ENCODE measurements at regions not wholly inside any gene's neighbourhood (a gene's known extent, or its start where the extent isn't known, plus 50 kb on each side); places are given as distances from the start of the nearest gene placed in this dataset.
A peak's percentile ranks its signal among the peaks of the same experiment; 100 is the strongest.
"Not testable (repeated sequence)": the region's sequence is repeated elsewhere in the genome, so short reads cannot be mapped to it uniquely, and the experiment has no call there.

DNA sequence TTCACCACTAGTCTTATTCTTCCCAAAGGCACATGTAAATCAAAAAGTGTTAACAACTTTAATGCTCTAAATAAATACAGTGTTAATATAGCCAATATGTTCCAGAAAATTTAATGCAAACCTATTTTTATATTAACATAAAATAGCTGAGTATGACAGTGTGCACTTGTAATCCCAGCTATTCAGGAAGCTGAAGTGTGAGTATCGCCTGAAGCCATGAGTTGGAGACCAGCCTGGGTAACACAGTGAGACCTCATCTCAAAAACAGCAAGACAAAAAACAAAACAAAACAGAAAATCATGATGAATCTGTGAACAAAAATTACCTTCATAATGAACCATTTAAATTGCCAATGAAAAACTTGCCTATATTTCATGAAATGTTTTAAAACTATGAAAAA lies 798.9 kb downstream of the SLC6A15 start:
- Histone ChIP-seq H3K27ac (no peak overlapping the region), H3K4me3 (no peak overlapping the region)

DNA sequence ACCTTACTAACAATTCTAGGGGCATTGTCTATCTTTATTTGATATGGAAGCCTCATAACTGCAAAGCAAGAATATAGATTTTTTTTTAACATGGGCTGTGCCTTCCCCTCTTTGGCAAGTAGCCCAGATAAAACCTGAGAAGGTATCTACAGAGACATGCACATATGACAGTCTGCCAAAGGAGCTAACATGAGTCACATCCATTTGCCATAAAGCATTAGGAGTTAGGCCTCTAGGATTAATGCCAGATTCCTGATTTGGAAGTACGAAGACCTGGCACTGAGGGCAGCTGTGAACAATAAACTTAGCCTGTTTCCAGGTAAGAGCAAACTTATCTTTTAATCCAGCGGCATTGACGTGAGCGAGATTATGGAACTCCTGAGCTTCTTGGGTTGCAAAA lies 808.7 kb downstream of the SLC6A15 start:
- H3K27ac ChIP-seq, H3K4me3 ChIP-seq: not testable (repeated sequence)

DNA sequence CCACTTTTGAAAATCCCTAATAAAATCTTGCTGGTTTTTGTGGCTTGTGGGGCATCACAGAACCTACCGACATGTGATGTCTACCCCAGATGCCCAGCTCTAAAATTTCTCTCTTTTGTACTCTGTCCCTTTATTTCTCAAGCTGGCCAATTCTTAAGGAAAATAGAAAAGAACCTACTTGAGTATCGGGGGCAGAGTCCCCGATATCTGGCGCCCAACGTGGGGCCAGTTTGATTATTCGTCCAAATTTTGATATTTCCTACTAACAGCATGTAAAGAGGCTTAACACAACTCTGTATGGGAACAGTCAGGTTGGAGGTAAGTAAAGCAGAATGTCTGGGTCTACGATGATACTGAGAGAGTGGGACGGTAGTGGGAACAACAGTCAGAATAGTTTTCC lies 810.6 kb downstream of the SLC6A15 start:
- not testable (repeated sequence) for H3K27ac ChIP-seq, H3K4me3 ChIP-seq

DNA sequence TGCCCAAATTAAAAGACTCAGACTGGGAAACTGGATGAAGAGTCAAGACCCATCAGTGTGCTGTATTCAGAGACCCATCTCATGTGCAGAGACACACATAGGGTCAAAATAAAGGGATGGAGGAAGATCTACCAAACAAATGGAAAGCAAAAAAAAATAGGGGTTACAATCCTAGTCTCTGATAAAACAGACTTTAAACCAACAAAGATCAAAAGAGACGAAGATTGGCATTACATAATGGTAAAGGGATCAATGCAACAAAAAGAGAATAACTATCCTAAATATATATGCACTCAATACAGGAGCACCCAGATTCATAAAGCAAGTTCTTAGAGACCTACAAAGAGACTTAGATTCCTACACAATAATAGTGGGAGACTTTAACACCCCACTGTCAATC lies 813.0 kb downstream of the SLC6A15 start:
- not testable (repeated sequence) for H3K27ac ChIP-seq, H3K4me3 ChIP-seq

DNA sequence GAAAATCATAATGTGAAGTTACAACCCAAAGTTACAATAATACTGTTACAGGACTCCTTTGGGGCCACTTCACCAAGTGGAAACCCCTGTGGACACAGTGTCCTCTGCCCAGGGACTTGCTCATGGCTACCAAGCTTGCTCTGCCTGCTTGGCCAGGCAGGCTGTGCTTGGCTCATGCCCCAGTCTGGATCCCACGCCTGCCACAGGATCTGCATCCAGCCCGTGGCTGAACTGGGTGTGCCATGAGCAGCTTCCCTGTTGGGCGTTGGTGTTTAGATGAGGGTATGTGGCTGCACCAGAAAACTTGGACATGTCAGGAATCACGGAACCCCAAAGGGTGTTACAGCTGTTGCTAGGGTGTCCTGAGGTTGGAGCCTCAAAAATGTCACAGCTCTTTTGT lies 820.9 kb downstream of the SLC6A15 start:
- H3K4me3 ChIP-seq = no peak overlapping the region
- H3K27ac ChIP-seq = no peak overlapping the region

DNA sequence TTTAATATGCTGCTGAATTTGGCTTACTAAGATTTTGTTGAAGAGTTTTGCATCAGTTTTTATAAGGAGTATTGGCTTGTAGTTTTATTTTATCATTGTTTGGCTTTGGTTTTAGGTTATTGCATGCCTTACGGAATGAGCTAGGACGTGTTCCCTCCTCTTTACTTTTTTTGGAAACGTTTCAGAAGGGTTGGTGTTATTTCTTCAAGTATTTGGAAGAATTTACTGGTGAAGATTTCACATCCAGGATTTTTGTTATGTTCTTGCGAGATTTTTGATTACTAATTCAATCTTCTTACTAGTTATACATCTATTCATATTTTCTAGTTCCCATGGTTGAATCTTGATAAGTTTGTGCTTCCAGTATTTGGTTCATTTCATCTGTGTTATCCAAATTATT lies 823.2 kb downstream of the SLC6A15 start:
- Histone ChIP-seq H3K4me3 (no peak overlapping the region), H3K27ac (no peak overlapping the region)

DNA sequence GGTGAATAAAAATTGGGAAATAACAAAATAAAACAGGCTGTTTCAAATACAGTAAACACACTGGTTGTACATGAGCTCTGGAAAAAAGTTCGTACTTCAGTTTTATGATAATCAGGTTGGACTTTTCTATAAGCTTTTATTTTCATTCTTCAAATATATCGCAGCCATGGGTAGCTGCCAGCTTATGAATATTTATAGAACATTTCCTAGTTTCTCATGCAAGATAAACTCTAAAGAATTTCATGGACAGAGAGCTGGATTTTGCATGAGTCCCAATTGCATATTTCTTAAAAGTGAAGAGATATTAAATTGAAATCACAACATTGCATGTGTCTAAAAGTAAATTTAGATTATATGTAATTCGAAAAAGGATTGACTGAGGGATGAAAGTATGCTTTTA lies 827.6 kb downstream of the SLC6A15 start:
- no peak overlapping the region for H3K4me3 ChIP-seq

DNA sequence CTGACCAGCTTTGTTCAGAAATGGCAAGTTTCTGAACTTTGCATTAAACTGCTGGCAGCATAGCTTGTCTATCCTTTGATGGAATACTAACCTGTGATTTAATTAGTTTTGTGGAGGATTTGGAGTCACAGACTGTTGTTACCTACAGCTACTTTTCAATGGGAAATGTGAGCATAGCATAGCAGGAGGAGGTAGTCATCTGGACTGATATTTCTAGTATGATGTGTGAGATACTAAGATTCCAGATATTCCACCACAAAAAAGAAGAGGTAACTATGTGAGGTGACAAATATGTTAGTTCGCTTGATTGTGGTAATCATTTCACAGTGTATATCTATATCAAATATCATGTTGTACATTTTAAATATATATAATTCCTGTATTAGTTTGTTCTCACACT lies 833.0 kb downstream of the SLC6A15 start:
- Histone ChIP-seq H3K27ac (no peak overlapping the region), H3K4me3 (no peak overlapping the region)

More for the DNA sequence above, 827.6 kb downstream of the SLC6A15 start:
- no peak overlapping the region for H3K27ac ChIP-seq

DNA sequence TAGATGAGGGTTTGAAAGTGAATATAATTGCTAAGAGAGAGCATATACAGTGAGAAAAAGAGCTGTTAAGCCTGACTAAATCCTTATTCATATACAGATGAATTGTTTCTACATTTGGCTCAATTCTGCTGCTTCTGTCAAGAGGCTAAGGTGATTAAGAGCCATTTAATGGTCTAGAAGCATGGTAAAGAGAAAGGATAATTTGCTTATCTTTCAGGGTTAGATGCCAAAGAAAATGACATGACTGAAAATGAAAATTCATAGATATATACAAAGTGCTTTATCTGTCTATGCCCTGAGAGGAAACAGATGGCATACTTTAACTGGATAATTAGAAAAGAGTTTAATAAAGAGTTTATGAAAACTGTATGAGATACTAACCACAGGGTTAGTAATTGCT lies 834.9 kb downstream of the SLC6A15 start:
- Histone ChIP-seq H3K4me3 (no peak overlapping the region), H3K27ac (no peak overlapping the region)

DNA sequence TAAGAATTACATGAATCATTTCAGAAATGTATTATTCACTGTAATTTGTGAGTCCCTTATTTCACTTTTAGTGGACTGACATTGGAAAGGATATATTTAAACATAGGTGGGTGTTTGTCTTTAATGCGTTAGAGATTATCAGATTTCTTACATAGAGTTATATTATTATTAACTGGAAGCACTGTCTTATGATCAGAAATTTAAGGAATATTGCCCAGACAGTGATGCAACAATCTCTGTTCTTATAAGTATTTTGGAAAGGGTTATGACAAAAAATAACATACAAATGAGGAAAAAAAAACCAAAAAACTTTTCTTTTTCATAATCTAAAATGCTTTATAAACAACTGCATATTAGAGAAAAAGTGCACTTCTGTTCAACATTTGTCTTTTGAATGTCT lies 836.6 kb downstream of the SLC6A15 start:
- Histone ChIP-seq H3K27ac (no peak overlapping the region), H3K4me3 (no peak overlapping the region)

DNA sequence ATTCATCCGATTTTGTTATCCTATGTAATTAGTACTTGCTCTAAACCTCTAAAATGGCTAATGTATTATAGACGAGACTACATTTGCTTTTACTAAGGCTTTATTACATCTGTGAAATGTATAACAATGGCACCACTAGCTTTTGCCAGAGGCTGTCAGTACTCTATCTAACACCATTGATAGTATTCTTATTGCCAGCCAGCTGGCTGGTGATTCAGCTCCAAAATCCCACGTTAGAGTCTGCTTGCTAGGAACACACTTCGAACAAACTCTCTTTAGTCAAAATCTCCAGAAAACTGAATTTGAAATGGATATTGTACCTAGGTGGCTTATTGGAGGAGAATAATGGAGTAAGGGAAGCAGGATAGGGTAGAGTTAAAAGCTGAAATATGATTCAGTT lies 839.2 kb downstream of the SLC6A15 start:
- no peak overlapping the region for H3K4me3 ChIP-seq
- H3K27ac ChIP-seq = no peak overlapping the region

DNA sequence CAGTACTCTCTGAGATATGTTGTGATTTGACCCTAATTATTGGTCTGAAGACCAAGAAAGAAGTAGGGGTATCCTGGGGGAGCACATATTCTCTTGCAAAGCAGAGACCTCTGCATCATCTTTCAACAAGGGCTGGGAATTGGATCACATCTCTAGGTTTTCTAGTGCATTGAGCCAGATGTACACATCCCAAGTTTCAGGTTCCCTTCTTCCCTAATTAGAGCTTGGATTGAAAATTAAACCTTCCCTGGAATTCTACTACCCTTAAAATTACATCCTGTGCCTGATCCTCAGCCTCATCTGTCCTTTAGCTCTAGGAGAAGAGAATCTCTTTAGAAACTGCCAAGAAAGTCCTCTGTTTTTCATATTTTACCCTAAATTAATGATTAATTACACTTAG lies 839.6 kb downstream of the SLC6A15 start:
- Histone ChIP-seq H3K4me3 (no peak overlapping the region), H3K27ac (no peak overlapping the region)

DNA sequence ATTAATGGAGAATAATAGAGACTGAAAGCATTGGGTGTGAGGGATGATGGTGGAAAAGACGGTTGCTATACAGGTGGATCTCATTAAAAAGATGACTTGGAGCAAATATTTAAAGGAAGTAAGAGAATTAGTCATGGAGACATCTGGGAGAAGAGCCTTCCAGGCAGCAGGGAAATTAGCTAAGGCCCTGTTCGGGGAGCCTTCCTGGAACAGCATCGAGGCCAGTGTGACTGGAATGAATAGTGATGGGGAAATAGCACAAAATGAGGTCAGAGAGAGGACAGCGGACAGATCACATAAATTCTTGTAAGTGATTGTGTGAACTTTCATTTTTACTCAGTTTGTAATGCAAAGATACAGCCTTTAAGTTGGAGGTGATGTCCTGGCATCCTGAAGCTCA lies 842.3 kb downstream of the SLC6A15 start:
- peak overlapping the region in 2 of 21 experiments; percentile 31 to 34 for H3K27ac ChIP-seq
- no peak overlapping the region for H3K4me3 ChIP-seq

DNA sequence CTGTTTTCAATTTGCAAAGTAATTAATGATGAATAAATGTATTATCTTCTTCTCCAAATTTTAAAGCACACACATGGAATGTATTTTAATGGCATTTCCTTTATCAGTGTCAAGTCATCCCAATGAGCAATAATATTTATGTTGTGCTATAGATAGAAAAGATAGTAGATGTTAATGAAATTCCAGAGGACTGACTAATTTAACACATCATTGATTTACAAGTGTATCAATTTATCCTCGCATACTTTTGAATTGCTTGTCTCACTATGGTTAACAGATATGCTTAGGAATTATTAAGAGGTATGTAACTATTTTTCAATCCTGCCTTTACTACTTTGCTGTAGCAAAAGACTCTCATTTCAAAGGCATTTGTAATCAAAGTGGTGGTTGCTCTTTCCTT lies 842.9 kb downstream of the SLC6A15 start:
- peak overlapping the region in 2 of 21 experiments; percentile 29 to 31 for H3K27ac ChIP-seq
- no peak overlapping the region for H3K4me3 ChIP-seq

DNA sequence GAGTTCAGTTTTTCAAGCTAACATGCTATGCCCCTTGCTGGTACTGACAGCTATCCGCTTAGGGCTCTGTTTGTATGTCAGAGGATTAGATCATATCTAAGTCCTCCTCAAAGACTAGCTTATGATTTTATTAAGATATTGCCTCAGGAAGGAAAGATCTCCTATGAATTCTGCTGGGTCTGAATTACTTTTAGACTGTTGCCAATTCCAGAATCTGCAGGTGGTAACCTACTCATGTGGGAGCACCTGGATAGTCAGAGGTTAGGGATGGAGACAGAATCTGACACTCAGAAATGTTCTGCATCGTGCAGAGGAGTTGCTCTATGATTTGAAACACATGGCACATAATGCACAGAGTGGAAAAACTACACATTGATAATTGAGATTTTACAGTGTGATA lies 843.4 kb downstream of the SLC6A15 start:
- H3K4me3 ChIP-seq = no peak overlapping the region
- H3K27ac ChIP-seq = peak overlapping the region in 1 of 21 experiments; percentile 10

DNA sequence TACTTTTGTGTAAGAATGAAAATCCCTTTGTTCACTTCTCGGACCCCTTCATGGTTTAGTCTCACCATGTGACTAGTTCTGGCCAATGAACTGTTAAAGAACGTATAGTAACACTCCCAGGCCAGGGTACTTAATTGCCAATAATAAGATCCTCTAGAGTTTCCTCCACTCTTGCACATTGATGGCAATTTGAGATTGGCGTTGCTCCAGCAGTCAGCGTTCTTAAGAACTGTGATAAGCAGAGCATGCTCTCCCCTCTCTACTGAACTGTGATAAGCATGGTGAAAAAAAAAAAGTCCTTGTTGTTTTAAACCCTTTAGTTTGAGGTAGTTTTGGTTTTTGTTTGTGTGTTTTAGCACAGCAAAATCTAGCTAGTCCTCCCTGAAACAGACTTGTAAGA lies 854.5 kb downstream of the SLC6A15 start:
- H3K27ac ChIP-seq = no peak overlapping the region
- H3K4me3 ChIP-seq = no peak overlapping the region

DNA sequence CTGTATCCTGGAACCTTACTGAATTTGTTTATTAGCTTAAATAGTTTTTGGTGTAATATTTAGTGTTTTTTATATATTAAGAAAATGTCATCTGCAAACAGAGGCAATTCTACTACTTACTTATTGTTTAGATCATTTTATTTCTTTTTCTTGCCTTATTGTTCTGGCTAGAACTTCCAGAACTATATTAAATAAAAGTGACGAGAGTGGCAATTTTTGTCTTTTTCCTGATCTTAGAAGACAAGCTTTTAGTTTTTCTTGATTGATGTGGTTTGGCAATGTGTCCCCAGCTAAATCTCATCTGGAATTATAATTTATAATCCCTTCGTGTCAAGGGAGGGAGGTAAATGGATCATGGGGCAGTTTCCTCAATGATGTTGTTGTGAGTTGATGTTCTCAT lies 857.8 kb downstream of the SLC6A15 start:
- no peak overlapping the region for H3K27ac ChIP-seq
- no peak overlapping the region for H3K4me3 ChIP-seq

DNA sequence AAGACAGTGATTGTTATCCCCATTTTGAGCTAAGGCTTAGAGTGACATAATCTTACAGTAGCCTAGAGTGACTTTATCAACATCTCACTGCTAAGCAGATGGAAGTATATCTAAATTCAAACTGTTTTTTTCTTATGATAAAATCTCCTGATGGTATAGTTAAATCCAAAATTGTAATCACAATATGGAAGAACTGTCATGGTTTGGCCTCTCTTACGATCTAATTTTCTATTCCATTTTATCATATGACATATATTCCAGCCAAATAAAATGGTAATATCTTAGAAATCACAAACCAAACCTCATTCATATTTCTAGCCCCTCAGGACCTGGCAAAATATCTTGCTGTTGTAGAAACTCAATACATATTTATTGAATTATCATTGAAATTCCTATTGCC lies 864.7 kb downstream of the SLC6A15 start:
- H3K4me3 ChIP-seq = no peak overlapping the region
- no peak overlapping the region for H3K27ac ChIP-seq

DNA sequence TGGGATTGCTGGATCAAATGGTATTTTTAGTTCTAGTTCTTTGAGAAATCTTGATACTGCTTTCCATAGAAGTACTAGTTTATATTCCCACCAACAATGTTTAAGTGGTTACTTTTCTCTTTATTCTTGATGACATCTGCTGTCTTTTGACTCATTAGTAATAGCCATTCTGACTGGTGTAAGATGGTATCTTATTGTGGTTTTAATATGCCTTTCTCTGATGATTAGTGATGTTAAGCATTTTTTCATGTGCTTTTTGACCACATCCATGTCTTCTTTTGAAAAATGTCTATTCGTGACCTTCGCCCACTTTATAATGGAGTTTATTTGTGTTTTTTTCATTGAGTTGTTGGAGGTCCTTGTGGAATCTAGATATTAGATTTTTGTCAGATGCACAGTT lies 865.7 kb downstream of the SLC6A15 start:
- H3K27ac ChIP-seq = no peak overlapping the region
- H3K4me3 ChIP-seq = no peak overlapping the region

DNA sequence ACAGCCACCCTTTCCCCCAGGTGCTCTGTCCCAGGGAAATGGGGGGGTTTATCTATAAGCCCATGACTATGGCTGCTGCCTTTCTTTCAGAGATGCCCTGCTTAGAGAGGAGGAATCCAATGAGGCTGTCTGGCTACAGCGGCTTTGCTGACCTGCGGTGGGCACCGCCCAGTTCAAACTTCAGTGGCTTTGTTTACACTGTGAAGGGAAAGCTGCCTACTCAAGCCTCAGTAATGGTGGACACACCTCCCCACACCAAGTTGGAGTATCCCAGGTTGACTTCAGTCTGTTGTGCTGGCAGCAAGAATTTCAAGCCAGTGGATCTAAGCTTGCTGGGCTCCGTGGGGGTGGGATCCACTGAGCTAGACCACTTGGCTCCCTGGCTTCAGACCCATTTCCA lies 869.2 kb downstream of the SLC6A15 start:
- Histone ChIP-seq H3K27ac (no peak overlapping the region), H3K4me3 (no peak overlapping the region)

DNA sequence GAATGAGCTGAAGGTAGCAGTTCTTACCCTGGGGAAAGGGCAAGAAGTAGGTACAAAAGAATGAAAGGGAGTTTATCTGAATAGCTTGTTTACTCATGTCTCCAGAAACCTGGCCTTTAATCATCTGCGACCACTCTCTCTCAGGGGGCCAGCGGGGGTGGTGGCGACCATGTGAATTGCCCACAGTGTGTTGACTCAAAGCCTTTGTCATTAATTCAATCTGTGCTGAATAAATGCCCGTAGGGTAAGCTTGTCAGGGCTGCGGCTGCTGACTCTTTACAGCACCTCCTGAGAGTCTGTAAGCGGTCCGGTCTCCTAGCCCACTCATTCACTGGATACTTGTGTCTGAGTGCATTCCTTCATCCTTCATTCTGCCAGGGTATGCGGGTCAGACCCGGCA lies 874.4 kb downstream of the SLC6A15 start:
- Histone ChIP-seq H3K4me3 (no peak overlapping the region), H3K27ac (no peak overlapping the region)

DNA sequence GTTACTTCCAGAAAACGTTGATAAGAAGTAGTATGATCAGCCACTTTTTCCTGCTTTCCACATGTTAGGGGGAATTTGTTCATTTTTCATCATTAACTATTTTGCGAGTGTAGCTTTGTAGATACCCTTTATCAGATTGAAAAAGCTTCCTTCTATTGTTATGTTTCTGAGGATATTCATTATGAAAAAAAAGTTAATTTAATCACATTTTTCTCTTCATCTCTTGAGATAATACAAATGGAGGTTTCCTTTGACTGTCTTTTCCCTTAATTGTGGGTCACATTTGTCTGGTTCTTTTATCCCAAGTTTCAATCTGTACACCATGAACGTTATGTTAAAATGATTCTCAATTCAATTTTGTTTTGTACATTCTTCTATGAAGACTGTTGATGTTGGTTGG lies 875.7 kb downstream of the SLC6A15 start:
- Histone ChIP-seq H3K27ac (no peak overlapping the region), H3K4me3 (no peak overlapping the region)

DNA sequence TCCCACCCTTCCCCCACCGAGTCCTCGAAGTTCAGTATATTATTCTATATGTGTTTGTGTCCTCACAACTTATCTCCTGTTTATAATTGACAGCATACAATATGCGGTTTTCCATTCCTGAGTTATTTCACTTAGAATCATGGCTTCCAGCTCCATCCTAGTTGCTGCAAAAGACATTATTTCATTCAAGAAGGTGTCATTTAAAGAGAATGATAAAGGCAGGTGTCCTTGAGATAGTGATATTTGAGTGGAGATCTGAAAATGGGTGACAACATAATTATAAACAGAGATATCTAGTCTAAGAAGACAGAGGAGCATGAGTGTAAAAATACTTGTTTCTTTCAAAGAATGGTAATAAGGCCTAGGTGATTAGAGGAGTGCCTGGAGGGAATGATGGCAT lies 876.8 kb downstream of the SLC6A15 start:
- Histone ChIP-seq H3K4me3 (no peak overlapping the region), H3K27ac (no peak overlapping the region)

All from skin epidermis (tissue), 12 donors.